GM23338 (cell line): ENCODE measurements at regions not wholly inside any gene's neighbourhood (a gene's known extent, or its start where the extent isn't known, plus 50 kb on each side); places are given as distances from the start of the nearest gene placed in this dataset.

Experiments used
- ATAC-seq: fragments of 200-7000 bp; cut with Tn5 transposase; 3 replicates; pipeline ENCODE4 v1.9.1; 2020
- DNase-seq: peaks from one replicate; pipeline ENCODE4 v3.0.0-alpha.2; 2015; ENCODE audit warnings: low spot score
- H2AFZ ChIP-seq: fragments of 200-600 bp; sonication (generic); 2 replicates; pipeline ENCODE4 v1.8.0; 2016; ENCODE audit warnings: antibody characterized with exemption, mild to moderate bottlenecking, moderate library complexity
- H3F3A ChIP-seq: fragments of 200-600 bp; sonication (generic); replicated peaks from 2 replicates; pipeline ENCODE4 v1.8.0; 2017; ENCODE audit warnings: antibody characterized with exemption, mixed run types, low read depth
- H3K27ac ChIP-seq: fragments of 200-600 bp; sonication (generic); 2 replicates; pipeline ENCODE4 v1.6.1; 2016; ENCODE audit warnings: low read depth
- H3K27me3 ChIP-seq: fragments of 200-600 bp; sonication (generic); 2 replicates; pipeline ENCODE4 v1.8.0; 2016; ENCODE audit warnings: mild to moderate bottlenecking, mixed run types, moderate library complexity; ENCODE audit not compliant: insufficient read depth
- H3K36me3 ChIP-seq: fragments of 200-600 bp; sonication (generic); 2 replicates; pipeline ENCODE4 v1.8.0; 2016; ENCODE audit warnings: mild to moderate bottlenecking; ENCODE audit not compliant: insufficient read depth
- H3K4me1 ChIP-seq: fragments of 200-600 bp; sonication (generic); 2 replicates; pipeline ENCODE4 v1.8.0; 2016; ENCODE audit warnings: mild to moderate bottlenecking, moderate library complexity; ENCODE audit not compliant: insufficient read depth
- H3K4me2 ChIP-seq: fragments of 200-600 bp; sonication (generic); 2 replicates; pipeline ENCODE4 v1.7.1; 2017; ENCODE audit warnings: mixed run types
- H3K4me3 ChIP-seq: fragments of 200-600 bp; sonication (generic); 2 replicates; pipeline ENCODE4 v1.6.1; 2016; ENCODE audit warnings: mixed run types
- H3K79me2 ChIP-seq: fragments of 200-600 bp; sonication (generic); replicated peaks from 2 replicates; pipeline ENCODE4 v1.8.0; 2017; ENCODE audit warnings: mild to moderate bottlenecking; ENCODE audit not compliant: insufficient read depth
- H3K9me2 ChIP-seq: fragments of 200-600 bp; sonication (generic); 2 replicates; pipeline ENCODE4 v1.8.0; 2017; ENCODE audit not compliant: insufficient read depth
- H4K20me1 ChIP-seq: fragments of 200-600 bp; sonication (generic); replicated peaks from 2 replicates; pipeline ENCODE4 v1.8.0; 2017; ENCODE audit warnings: mild to moderate bottlenecking; ENCODE audit not compliant: insufficient read depth
- H3K27ac Mint-ChIP-seq: 2 replicates; pipeline ENCODE4 v1.8.0; 2020; ENCODE audit warnings: inconsistent platforms, mild to moderate bottlenecking, moderate library complexity, mixed read lengths
- H3K27me3 Mint-ChIP-seq: 3 replicates; pipeline ENCODE4 v1.8.0; 2022; ENCODE audit warnings: low read depth, mild to moderate bottlenecking, moderate library complexity, mixed read lengths, inconsistent platforms; ENCODE audit not compliant: insufficient read depth, poor library complexity
- H3K36me3 Mint-ChIP-seq: 3 replicates; pipeline ENCODE4 v1.8.0; 2021; ENCODE audit warnings: low read depth, mild to moderate bottlenecking, inconsistent platforms, moderate library complexity, mixed read lengths
- H3K4me1 Mint-ChIP-seq: 3 replicates; pipeline ENCODE4 v1.8.0; 2020; ENCODE audit warnings: mild to moderate bottlenecking, inconsistent platforms, mixed read lengths
- H3K4me3 Mint-ChIP-seq: 3 replicates; pipeline ENCODE4 v1.8.0; 2021; ENCODE audit warnings: moderate library complexity, mild to moderate bottlenecking, inconsistent platforms, mixed read lengths
- H3K9me3 Mint-ChIP-seq: 3 replicates; pipeline ENCODE4 v1.8.0; 2020; ENCODE audit warnings: moderate library complexity, mild to moderate bottlenecking, inconsistent platforms, mixed read lengths
- CREB1 ChIP-seq: fragments of 250-450 bp; sonication (Bioruptor Pico); IDR thresholded peaks from 2 replicates; pipeline ENCODE4 v1.5.0; 2020; ENCODE audit warnings: low read depth, mild to moderate bottlenecking, moderate library complexity
- EZH2 ChIP-seq: fragments of 200-600 bp; sonication (generic); IDR thresholded peaks from one replicate; pipeline ENCODE4 v1.8.0; 2017; ENCODE audit warnings: antibody characterized with exemption, mild to moderate bottlenecking, low read depth; ENCODE audit not compliant: unreplicated experiment
- EZH2phosphoT487 ChIP-seq: fragments of 200-600 bp; sonication (generic); IDR thresholded peaks from one replicate; pipeline ENCODE4 v1.8.1; 2018; ENCODE audit warnings: antibody characterized with exemption; ENCODE audit not compliant: unreplicated experiment
- JUNB ChIP-seq: IDR thresholded peaks from one replicate; pipeline ENCODE4 v1.6.1; 2016; ENCODE audit warnings: antibody characterized with exemption; ENCODE audit not compliant: unreplicated experiment
- NANOG ChIP-seq: IDR thresholded peaks from 2 replicates; pipeline ENCODE4 v1.6.1; 2016; ENCODE audit warnings: antibody characterized with exemption, borderline replicate concordance
- POLR2AphosphoS5 ChIP-seq: IDR thresholded peaks from 2 replicates; pipeline ENCODE4 v1.6.1; 2016; ENCODE audit warnings: antibody characterized with exemption, low read depth
- STAT1 ChIP-seq: IDR thresholded peaks from one replicate; pipeline ENCODE4 v1.6.1; 2016; ENCODE audit warnings: antibody characterized with exemption; ENCODE audit not compliant: unreplicated experiment
- ZNF114 ChIP-seq: fragments of 250-450 bp; sonication (Bioruptor Pico); IDR thresholded peaks from 2 replicates; pipeline ENCODE4 v1.5.0; 2020; ENCODE audit warnings: mild to moderate bottlenecking, moderate library complexity
- ZNF331 ChIP-seq: fragments of 250-450 bp; sonication (Bioruptor Pico); IDR thresholded peaks from 2 replicates; pipeline ENCODE4 v1.5.0; 2020; ENCODE audit warnings: low read depth, mild to moderate bottlenecking, moderate library complexity
- TF ChIP-seq, protein P1 (sequence below): IDR thresholded peaks from one replicate; pipeline ENCODE4 v1.6.1; 2018; ENCODE audit warnings: antibody characterized with exemption; ENCODE audit not compliant: unreplicated experiment
- TF ChIP-seq, protein P2 (sequence below): fragments of 250-450 bp; sonication (Bioruptor Pico); IDR thresholded peaks from 2 replicates; pipeline ENCODE4 v1.5.0; 2020; ENCODE audit warnings: mild to moderate bottlenecking, moderate library complexity
- TF ChIP-seq, protein P3 (sequence below), 2 experiments: fragments of 200-600 bp in 1 of 2; sonication (generic) in 1 of 2; conservative IDR thresholded peaks; 2 replicates each; pipeline versions ENCODE4 v1.5.1 to v1.6.1; 2016 to 2017; ENCODE audit warnings: antibody characterized with exemption in 2 of 2, low read depth in 2 of 2, mild to moderate bottlenecking in 2 of 2, moderate library complexity in 1 of 2

DNA sequence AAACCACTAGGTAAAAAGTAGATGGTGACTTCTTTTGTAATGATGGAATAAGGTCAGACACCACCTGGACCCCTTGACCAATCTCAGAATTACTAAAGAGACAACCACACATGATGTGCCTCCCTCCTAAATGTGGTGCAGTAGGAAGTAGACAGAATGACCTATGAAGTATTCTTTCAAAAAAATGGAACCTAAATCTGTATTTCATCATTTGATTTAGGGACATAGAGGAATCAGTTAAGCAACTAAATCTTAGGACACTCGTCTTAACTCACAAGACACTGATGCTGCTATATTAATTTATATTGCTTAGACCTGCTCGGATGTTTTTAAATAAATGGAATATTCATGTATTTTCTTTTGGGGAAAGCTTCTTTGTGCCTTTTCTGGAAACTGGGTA is 80.9 kb upstream of the IRF2BP2 start:
- ATAC-seq (no peak), DNase-seq (no peak)
- Histone ChIP-seq H3K9me2 (no peaks in the 10 kb centered on the region), H2AFZ (no peak overlapping the region), H3K27me3 (no peaks in the 10 kb centered on the region), H4K20me1 (no peaks in the 10 kb centered on the region), H3K36me3 (no peaks in the 10 kb centered on the region), H3K4me1 (no peaks in the 10 kb centered on the region), H3K79me2 (no peaks in the 10 kb centered on the region), H3F3A (no peaks in the 10 kb centered on the region), H3K27ac (no peak overlapping the region), H3K4me2 (no peak overlapping the region), H3K4me3 (no peak overlapping the region)
- Mint-ChIP-seq H3K9me3 (peaks cover 6% of the 10 kb centered on the region; the same call in 2 of the 3 replicates), H3K36me3 (peaks cover 2% of the 10 kb centered on the region; the same call in 2 of the 3 replicates), H3K4me3 (no peak overlapping the region), H3K27ac (no peak overlapping the region), H3K27me3 (no peaks in the 10 kb centered on the region), H3K4me1 (no peaks in the 10 kb centered on the region)
- TF ChIP-seq CREB1 (CRISPR knock-in tag), result no peak
- no peak for TF ChIP-seq JUNB
- TF ChIP-seq, protein P1, sequence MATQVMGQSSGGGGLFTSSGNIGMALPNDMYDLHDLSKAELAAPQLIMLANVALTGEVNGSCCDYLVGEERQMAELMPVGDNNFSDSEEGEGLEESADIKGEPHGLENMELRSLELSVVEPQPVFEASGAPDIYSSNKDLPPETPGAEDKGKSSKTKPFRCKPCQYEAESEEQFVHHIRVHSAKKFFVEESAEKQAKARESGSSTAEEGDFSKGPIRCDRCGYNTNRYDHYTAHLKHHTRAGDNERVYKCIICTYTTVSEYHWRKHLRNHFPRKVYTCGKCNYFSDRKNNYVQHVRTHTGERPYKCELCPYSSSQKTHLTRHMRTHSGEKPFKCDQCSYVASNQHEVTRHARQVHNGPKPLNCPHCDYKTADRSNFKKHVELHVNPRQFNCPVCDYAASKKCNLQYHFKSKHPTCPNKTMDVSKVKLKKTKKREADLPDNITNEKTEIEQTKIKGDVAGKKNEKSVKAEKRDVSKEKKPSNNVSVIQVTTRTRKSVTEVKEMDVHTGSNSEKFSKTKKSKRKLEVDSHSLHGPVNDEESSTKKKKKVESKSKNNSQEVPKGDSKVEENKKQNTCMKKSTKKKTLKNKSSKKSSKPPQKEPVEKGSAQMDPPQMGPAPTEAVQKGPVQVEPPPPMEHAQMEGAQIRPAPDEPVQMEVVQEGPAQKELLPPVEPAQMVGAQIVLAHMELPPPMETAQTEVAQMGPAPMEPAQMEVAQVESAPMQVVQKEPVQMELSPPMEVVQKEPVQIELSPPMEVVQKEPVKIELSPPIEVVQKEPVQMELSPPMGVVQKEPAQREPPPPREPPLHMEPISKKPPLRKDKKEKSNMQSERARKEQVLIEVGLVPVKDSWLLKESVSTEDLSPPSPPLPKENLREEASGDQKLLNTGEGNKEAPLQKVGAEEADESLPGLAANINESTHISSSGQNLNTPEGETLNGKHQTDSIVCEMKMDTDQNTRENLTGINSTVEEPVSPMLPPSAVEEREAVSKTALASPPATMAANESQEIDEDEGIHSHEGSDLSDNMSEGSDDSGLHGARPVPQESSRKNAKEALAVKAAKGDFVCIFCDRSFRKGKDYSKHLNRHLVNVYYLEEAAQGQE, result no peak
- TF ChIP-seq ZNF114 (CRISPR knock-in tag), result no peak
- TF ChIP-seq STAT1, result no peak
- TF ChIP-seq POLR2AphosphoS5, result no peak
- no peak for TF ChIP-seq ZNF331 (CRISPR knock-in tag)
- no peak for TF ChIP-seq EZH2
- TF ChIP-seq NANOG, result no peak
- TF ChIP-seq, protein P2, sequence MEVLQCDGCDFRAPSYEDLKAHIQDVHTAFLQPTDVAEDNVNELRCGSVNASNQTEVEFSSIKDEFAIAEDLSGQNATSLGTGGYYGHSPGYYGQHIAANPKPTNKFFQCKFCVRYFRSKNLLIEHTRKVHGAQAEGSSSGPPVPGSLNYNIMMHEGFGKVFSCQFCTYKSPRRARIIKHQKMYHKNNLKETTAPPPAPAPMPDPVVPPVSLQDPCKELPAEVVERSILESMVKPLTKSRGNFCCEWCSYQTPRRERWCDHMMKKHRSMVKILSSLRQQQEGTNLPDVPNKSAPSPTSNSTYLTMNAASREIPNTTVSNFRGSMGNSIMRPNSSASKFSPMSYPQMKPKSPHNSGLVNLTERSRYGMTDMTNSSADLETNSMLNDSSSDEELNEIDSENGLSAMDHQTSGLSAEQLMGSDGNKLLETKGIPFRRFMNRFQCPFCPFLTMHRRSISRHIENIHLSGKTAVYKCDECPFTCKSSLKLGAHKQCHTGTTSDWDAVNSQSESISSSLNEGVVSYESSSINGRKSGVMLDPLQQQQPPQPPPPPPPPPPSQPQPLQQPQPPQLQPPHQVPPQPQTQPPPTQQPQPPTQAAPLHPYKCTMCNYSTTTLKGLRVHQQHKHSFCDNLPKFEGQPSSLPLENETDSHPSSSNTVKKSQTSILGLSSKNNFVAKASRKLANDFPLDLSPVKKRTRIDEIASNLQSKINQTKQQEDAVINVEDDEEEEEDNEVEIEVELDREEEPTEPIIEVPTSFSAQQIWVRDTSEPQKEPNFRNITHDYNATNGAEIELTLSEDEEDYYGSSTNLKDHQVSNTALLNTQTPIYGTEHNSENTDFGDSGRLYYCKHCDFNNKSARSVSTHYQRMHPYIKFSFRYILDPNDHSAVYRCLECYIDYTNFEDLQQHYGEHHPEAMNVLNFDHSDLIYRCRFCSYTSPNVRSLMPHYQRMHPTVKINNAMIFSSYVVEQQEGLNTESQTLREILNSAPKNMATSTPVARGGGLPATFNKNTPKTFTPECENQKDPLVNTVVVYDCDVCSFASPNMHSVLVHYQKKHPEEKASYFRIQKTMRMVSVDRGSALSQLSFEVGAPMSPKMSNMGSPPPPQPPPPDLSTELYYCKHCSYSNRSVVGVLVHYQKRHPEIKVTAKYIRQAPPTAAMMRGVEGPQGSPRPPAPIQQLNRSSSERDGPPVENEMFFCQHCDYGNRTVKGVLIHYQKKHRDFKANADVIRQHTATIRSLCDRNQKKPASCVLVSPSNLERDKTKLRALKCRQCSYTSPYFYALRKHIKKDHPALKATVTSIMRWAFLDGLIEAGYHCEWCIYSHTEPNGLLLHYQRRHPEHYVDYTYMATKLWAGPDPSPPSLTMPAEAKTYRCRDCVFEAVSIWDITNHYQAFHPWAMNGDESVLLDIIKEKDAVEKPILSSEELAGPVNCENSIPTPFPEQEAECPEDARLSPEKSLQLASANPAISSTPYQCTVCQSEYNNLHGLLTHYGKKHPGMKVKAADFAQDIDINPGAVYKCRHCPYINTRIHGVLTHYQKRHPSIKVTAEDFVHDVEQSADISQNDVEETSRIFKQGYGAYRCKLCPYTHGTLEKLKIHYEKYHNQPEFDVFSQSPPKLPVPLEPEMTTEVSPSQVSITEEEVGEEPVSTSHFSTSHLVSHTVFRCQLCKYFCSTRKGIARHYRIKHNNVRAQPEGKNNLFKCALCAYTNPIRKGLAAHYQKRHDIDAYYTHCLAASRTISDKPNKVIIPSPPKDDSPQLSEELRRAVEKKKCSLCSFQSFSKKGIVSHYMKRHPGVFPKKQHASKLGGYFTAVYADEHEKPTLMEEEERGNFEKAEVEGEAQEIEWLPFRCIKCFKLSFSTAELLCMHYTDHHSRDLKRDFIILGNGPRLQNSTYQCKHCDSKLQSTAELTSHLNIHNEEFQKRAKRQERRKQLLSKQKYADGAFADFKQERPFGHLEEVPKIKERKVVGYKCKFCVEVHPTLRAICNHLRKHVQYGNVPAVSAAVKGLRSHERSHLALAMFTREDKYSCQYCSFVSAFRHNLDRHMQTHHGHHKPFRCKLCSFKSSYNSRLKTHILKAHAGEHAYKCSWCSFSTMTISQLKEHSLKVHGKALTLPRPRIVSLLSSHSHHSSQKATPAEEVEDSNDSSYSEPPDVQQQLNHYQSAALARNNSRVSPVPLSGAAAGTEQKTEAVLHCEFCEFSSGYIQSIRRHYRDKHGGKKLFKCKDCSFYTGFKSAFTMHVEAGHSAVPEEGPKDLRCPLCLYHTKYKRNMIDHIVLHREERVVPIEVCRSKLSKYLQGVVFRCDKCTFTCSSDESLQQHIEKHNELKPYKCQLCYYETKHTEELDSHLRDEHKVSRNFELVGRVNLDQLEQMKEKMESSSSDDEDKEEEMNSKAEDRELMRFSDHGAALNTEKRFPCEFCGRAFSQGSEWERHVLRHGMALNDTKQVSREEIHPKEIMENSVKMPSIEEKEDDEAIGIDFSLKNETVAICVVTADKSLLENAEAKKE, result no peak
- TF ChIP-seq, protein P3, sequence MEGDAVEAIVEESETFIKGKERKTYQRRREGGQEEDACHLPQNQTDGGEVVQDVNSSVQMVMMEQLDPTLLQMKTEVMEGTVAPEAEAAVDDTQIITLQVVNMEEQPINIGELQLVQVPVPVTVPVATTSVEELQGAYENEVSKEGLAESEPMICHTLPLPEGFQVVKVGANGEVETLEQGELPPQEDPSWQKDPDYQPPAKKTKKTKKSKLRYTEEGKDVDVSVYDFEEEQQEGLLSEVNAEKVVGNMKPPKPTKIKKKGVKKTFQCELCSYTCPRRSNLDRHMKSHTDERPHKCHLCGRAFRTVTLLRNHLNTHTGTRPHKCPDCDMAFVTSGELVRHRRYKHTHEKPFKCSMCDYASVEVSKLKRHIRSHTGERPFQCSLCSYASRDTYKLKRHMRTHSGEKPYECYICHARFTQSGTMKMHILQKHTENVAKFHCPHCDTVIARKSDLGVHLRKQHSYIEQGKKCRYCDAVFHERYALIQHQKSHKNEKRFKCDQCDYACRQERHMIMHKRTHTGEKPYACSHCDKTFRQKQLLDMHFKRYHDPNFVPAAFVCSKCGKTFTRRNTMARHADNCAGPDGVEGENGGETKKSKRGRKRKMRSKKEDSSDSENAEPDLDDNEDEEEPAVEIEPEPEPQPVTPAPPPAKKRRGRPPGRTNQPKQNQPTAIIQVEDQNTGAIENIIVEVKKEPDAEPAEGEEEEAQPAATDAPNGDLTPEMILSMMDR (conservative IDR thresholded peaks at IDR 0.05; ENCODE audit: low read depth in 2 of 2), result no peak
- no peak for TF ChIP-seq EZH2phosphoT487
